ENCODE measurements at regions not wholly inside any gene's neighbourhood (a gene's known extent, or its start where the extent isn't known, plus 50 kb on each side); places are given as distances from the start of the nearest gene placed in this dataset.

DNA sequence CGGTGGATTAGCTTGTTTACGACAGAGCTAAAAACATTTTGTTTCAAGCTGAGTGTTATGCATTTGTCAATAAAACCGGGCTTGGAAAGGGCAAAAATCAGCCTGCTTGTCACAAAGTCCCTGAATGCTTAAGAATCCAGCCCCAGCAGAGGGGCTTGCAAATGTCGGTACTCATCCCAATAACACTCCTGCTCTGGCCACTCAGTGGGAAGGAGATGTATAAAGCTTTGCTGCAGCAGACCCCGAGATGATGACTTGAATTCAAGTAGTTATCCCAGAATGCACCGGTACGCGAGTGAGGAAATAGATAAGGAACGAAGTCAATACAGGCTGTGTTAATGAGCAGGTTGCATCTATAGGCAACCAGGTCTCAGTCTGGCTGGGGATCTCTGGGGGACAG is 662.3 kb downstream of the CCSER2 start:
- TF ChIP-seq POLR2A (IDR thresholded peaks at IDR 0.05; ENCODE audit: extremely low read depth, insufficient read length) (no peak), MAX (IDR thresholded peaks at IDR 0.05; ENCODE audit: low read depth, low read length) (no peak)
